ENCODE measurements at regions not wholly inside any gene's neighbourhood (a gene's known extent, or its start where the extent isn't known, plus 50 kb on each side); places are given as distances from the start of the nearest gene placed in this dataset.

GRCh38 chr3:150106740-150107428 lies 136.2 kb upstream of the PFN2 start:
- DNase-seq (ENCODE audit: extremely low read depth, low read depth, low spot score), result no peak

GRCh38 chr3:150105886-150106612 lies 135.4 kb upstream of the PFN2 start:
- no peak for DNase-seq (ENCODE audit: extremely low read depth, low read depth, low spot score)

GRCh38 chr3:150105025-150105424 lies 134.3 kb upstream of the PFN2 start:
- no peak for DNase-seq (ENCODE audit: extremely low read depth, low read depth, low spot score)

GRCh38 chr3:150104564-150104963 lies 133.9 kb upstream of the PFN2 start:
- DNase-seq (ENCODE audit: extremely low read depth, low read depth, low spot score), result no peak

GRCh38 chr3:150101016-150101415 lies 130.3 kb upstream of the PFN2 start:
- DNase-seq (ENCODE audit: extremely low read depth, low read depth, low spot score), result no peak

GRCh38 chr3:150098621-150099020 lies 127.9 kb upstream of the PFN2 start:
- no peak for DNase-seq (ENCODE audit: extremely low read depth, low read depth, low spot score)

- DNase-seq (ENCODE audit: extremely low read depth, low read depth, low spot score), result no peak
These were observed 126.8 kb upstream of the PFN2 start for GRCh38 chr3:150097588-150097890.

GRCh38 chr3:150096700-150097587 lies 126.2 kb upstream of the PFN2 start:
- no peak for DNase-seq (ENCODE audit: extremely low read depth, low read depth, low spot score)

- no peak for DNase-seq (ENCODE audit: extremely low read depth, low read depth, low spot score)
These were observed 123.6 kb upstream of the PFN2 start for GRCh38 chr3:150094150-150094933.

- DNase-seq (ENCODE audit: extremely low read depth, low read depth, low spot score), result no peak
These were observed 120.9 kb upstream of the PFN2 start for GRCh38 chr3:150091626-150092025.

GRCh38 chr3:150090877-150091276 lies 120.2 kb upstream of the PFN2 start:
- no peak for DNase-seq (ENCODE audit: extremely low read depth, low read depth, low spot score)

- DNase-seq (ENCODE audit: extremely low read depth, low read depth, low spot score), result no peak
These were observed 119.3 kb upstream of the PFN2 start for GRCh38 chr3:150090006-150090405.

- no peak for DNase-seq (ENCODE audit: extremely low read depth, low read depth, low spot score)
These were observed 113.4 kb upstream of the PFN2 start for GRCh38 chr3:150084128-150084527.

- no peak for DNase-seq (ENCODE audit: extremely low read depth, low read depth, low spot score)
These were observed 113.0 kb upstream of the PFN2 start for GRCh38 chr3:150083655-150084042.

GRCh38 chr3:150082898-150083654 lies 112.4 kb upstream of the PFN2 start:
- no peak for DNase-seq (ENCODE audit: extremely low read depth, low read depth, low spot score)

- DNase-seq (ENCODE audit: extremely low read depth, low read depth, low spot score), result no peak
These were observed 110.4 kb upstream of the PFN2 start for GRCh38 chr3:150081084-150081483.

- DNase-seq (ENCODE audit: extremely low read depth, low read depth, low spot score), result no peak
These were observed 109.5 kb upstream of the PFN2 start for GRCh38 chr3:150080058-150080730.

GRCh38 chr3:150079029-150079739 lies 108.5 kb upstream of the PFN2 start:
- DNase-seq (ENCODE audit: extremely low read depth, low read depth, low spot score), result no peak

Measured in glomerular endothelial cell (primary cell).